ENCODE measurements at regions not wholly inside any gene's neighbourhood (a gene's known extent, or its start where the extent isn't known, plus 50 kb on each side); places are given as distances from the start of the nearest gene placed in this dataset.

DNA sequence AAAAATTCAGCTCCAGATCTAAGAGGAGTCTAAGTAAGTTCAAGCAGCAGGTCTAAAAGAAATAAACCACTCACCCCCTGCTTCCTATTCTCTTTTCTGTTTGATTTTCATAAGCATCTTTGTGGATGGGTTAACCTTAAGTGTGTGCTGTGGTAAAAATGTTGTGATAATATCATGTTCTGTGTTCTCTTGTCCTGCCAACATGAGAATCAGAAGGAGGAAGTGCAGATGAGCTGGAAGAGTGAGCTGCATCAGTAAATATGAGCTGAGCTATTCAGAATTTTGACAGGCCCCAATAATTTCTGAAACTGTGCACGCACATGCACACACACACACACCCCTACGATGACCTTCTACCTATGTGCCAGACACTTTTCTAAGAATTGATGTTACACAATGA lies 186.5 kb upstream of the ANKRD55 start:
- TF ChIP-seq CTCF (IDR thresholded peaks at IDR 0.05; ENCODE audit: poor library complexity) (no peak), EZH2 (IDR thresholded peaks at IDR 0.05; ENCODE audit: borderline replicate concordance) (no peak), EZH2phosphoT487 (IDR thresholded peaks at IDR 0.05; ENCODE audit: low read depth, severe bottlenecking, unreplicated experiment) (no peak)
